HEK293 (cell line): ENCODE measurements at regions not wholly inside any gene's neighbourhood (a gene's known extent, or its start where the extent isn't known, plus 50 kb on each side); places are given as distances from the start of the nearest gene placed in this dataset.

Experiments
- CTCF ChIA-PET: fragments of 350-600 bp; formaldehyde crosslinking; extraction: SDS; loops from one replicate; lab custom pipeline; 2021; ENCODE audit warnings: antibody characterized with exemption; lab: Yijun Ruan, JAX
- POLR2A ChIA-PET: fragments of 300-600 bp; formaldehyde crosslinking; extraction: SDS; loops from one replicate; lab custom pipeline; 2020; ENCODE audit warnings: antibody characterized with exemption, inconsistent platforms; lab: Yijun Ruan, JAX
- H3K27ac ChIP-seq: fragments of 200-500 bp; sonication (Bioruptor generic); 2 replicates; pipeline ENCODE4 v1.5.1; 2014; ENCODE audit warnings: low read depth, low read length, control low read depth, inconsistent platforms; ENCODE audit errors: extremely low read depth
- H3K36me3 ChIP-seq, 2 experiments: fragments of 200-500 bp in 1 of 2; sonication (Bioruptor generic) in 1 of 2; 1 replicate in 1 of 2; 2 replicates in 1 of 2; pipeline ENCODE4 v1.5.1; 2014 to 2017; ENCODE audit warnings: inconsistent platforms in 2 of 2, low read length in 2 of 2; ENCODE audit not compliant: control insufficient read depth in 2 of 2, insufficient read depth in 1 of 2
- H3K4me1 ChIP-seq: fragments of 200-500 bp; sonication (Bioruptor generic); 2 replicates; pipeline ENCODE4 v1.5.1; 2014; ENCODE audit warnings: mild to moderate bottlenecking, low read length, inconsistent platforms; ENCODE audit not compliant: control insufficient read depth, insufficient read depth
- H3K4me3 ChIP-seq: 2 replicates; pipeline ENCODE4 v1.5.1; 2011; ENCODE audit warnings: low read depth, mild to moderate bottlenecking, control low read depth, low read length, moderate library complexity
- H3K9me3 ChIP-seq: fragments of 200-500 bp; sonication (Bioruptor generic); 2 replicates; pipeline ENCODE4 v1.5.1; 2014; ENCODE audit warnings: low read depth, low read length, inconsistent platforms; ENCODE audit not compliant: control insufficient read depth, insufficient read depth
- ELK4 ChIP-seq: IDR thresholded peaks from 2 replicates; pipeline ENCODE4 v1.6.1; 2011; ENCODE audit warnings: mild to moderate bottlenecking, low read depth, low read length, borderline replicate concordance
- GFI1B ChIP-seq: fragments of 450-650 bp; formaldehyde crosslinking; IDR thresholded peaks from 2 replicates; pipeline ENCODE4 v1.5.1; 2016; ENCODE audit warnings: missing biosample characterization, missing genetic modification characterization
- GLIS1 ChIP-seq: fragments of 450-650 bp; formaldehyde crosslinking; IDR thresholded peaks from 2 replicates; pipeline ENCODE4 v1.5.1; 2016; ENCODE audit warnings: missing biosample characterization, missing genetic modification characterization
- KLF1 ChIP-seq: fragments of 450-650 bp; formaldehyde crosslinking; IDR thresholded peaks from 2 replicates; pipeline ENCODE4 v1.5.1; 2016; ENCODE audit warnings: missing biosample characterization, missing genetic modification characterization
- PATZ1 ChIP-seq: fragments of 450-650 bp; formaldehyde crosslinking; IDR thresholded peaks from 2 replicates; pipeline ENCODE4 v1.5.1; 2016; ENCODE audit warnings: missing biosample characterization, missing genetic modification characterization
- PBX3 ChIP-seq: sonication (generic); formaldehyde crosslinking; IDR thresholded peaks from 2 replicates; pipeline ENCODE4 v1.8.1; 2022; ENCODE audit warnings: mild to moderate bottlenecking, moderate library complexity, missing genetic modification reagents
- PRDM6 ChIP-seq: fragments of 450-650 bp; formaldehyde crosslinking; IDR thresholded peaks from 2 replicates; pipeline ENCODE4 v1.5.1; 2017; ENCODE audit warnings: missing biosample characterization, missing genetic modification characterization
- ZBTB26 ChIP-seq: fragments of 450-650 bp; formaldehyde crosslinking; optimal IDR thresholded peaks from 2 replicates; pipeline ENCODE3; 2016; ENCODE audit warnings: missing biosample characterization, mild to moderate bottlenecking, missing genetic modification characterization
- ZFP3 ChIP-seq: fragments of 450-650 bp; formaldehyde crosslinking; IDR thresholded peaks from 2 replicates; pipeline ENCODE4 v1.5.1; 2016; ENCODE audit warnings: low read depth, missing biosample characterization, missing genetic modification characterization
- ZNF140 ChIP-seq: fragments of 450-650 bp; formaldehyde crosslinking; IDR thresholded peaks from 2 replicates; pipeline ENCODE4 v1.5.1; 2016; ENCODE audit warnings: missing biosample characterization, missing genetic modification characterization
- ZNF19 ChIP-seq: fragments of 450-650 bp; formaldehyde crosslinking; IDR thresholded peaks from 2 replicates; pipeline ENCODE4; 2016; ENCODE audit warnings: missing biosample characterization, missing genetic modification characterization, low read depth
- ZNF211 ChIP-seq: fragments of 450-650 bp; formaldehyde crosslinking; IDR thresholded peaks from 2 replicates; pipeline ENCODE4 v1.5.1; 2016; ENCODE audit warnings: low read depth, missing biosample characterization, missing genetic modification characterization
- ZNF248 ChIP-seq: fragments of 450-650 bp; formaldehyde crosslinking; IDR thresholded peaks from 2 replicates; pipeline ENCODE4 v1.5.1; 2017; ENCODE audit warnings: missing biosample characterization, missing genetic modification characterization
- ZNF26 ChIP-seq: fragments of 450-650 bp; formaldehyde crosslinking; IDR thresholded peaks from 2 replicates; pipeline ENCODE4 v1.5.1; 2016; ENCODE audit warnings: missing biosample characterization, missing genetic modification characterization
- ZNF426 ChIP-seq: fragments of 450-650 bp; formaldehyde crosslinking; IDR thresholded peaks from 2 replicates; pipeline ENCODE4 v1.5.1; 2017; ENCODE audit warnings: missing biosample characterization, missing genetic modification characterization, mild to moderate bottlenecking, inconsistent platforms, moderate library complexity
- ZNF529 ChIP-seq: fragments of 450-650 bp; formaldehyde crosslinking; IDR thresholded peaks from 2 replicates; pipeline ENCODE4 v1.5.1; 2017; ENCODE audit warnings: missing genetic modification characterization, missing biosample characterization; ENCODE audit not compliant: insufficient replicate concordance
- ZNF623 ChIP-seq: fragments of 450-650 bp; formaldehyde crosslinking; IDR thresholded peaks from 2 replicates; pipeline ENCODE4 v1.5.1; 2016; ENCODE audit warnings: missing biosample characterization, missing genetic modification characterization
- ZNF639 ChIP-seq: fragments of 450-650 bp; formaldehyde crosslinking; IDR thresholded peaks from 2 replicates; pipeline ENCODE4 v1.5.1; 2016; ENCODE audit warnings: missing biosample characterization, missing genetic modification characterization
- ZNF658 ChIP-seq: fragments of 450-650 bp; formaldehyde crosslinking; IDR thresholded peaks from 2 replicates; pipeline ENCODE4; 2016; ENCODE audit warnings: missing biosample characterization, missing genetic modification characterization
- ZSCAN16 ChIP-seq: fragments of 450-650 bp; formaldehyde crosslinking; IDR thresholded peaks from 2 replicates; pipeline ENCODE4 v1.5.1; 2016; ENCODE audit warnings: missing biosample characterization, missing genetic modification characterization

GRCh38 chr14:53523226-53523625 lies 370.1 kb upstream of the DDHD1 start:
- no peaks in the 10 kb centered on the region for H3K36me3 ChIP-seq
- H3K4me3 ChIP-seq: no peak overlapping the region
- CTCF ChIA-PET: interaction anchor here (1.1 kb wide), 1 partner anchor 255 kb away, joined by 10 read pairs; no protein-coding TSS in a partner anchor
- no peaks in the 10 kb centered on the region for H3K4me1 ChIP-seq
- no peak overlapping the region for H3K27ac ChIP-seq
- no peak for TF ChIP-seq KLF1 (tag by site-specific recombination)
- no peak for TF ChIP-seq ZNF639 (tag by site-specific recombination)
- TF ChIP-seq GFI1B (tag by site-specific recombination): no peak
- TF ChIP-seq PBX3: no peak
- no peak for TF ChIP-seq GLIS1 (tag by site-specific recombination)
- TF ChIP-seq ZNF623 (tag by site-specific recombination): no peak
- TF ChIP-seq ZNF211: no peak
- TF ChIP-seq ZFP3 (tag by site-specific recombination): no peak
- TF ChIP-seq ZNF248: no peak
- no peak for TF ChIP-seq ZBTB26
- no peak for TF ChIP-seq ZSCAN16 (tag by site-specific recombination)
- no peak for TF ChIP-seq ELK4
- TF ChIP-seq, all 188 proteins: peak for 0
- POLR2A ChIA-PET: no interaction called here
- no peaks in the 10 kb centered on the region for H3K9me3 ChIP-seq

- TF ChIP-seq PRDM6 (no peak), ZNF658 (no peak), ZNF19 (no peak), KLF1 (tag by site-specific recombination) (no peak), PATZ1 (tag by site-specific recombination) (no peak), ZNF140 (tag by site-specific recombination) (no peak), ZNF426 (tag by site-specific recombination) (no peak), ZNF529 (tag by site-specific recombination) (no peak), PBX3 (no peak), ZNF26 (tag by site-specific recombination) (no peak), ELK4 (no peak)
- Histone ChIP-seq H3K36me3 (no peaks in the 10 kb centered on the region), H3K4me3 (no peak overlapping the region), H3K4me1 (no peaks in the 10 kb centered on the region), H3K27ac (no peak overlapping the region), H3K9me3 (no peaks in the 10 kb centered on the region)
- ChIA-PET POLR2A (no interaction called here), CTCF (no interaction called here)
Observed at GRCh38 chr14:53520078-53520928, 367.2 kb upstream of the DDHD1 start.
